Iris pigment epithelial cell (primary cell): ENCODE measurements at regions not wholly inside any gene's neighbourhood (a gene's known extent, or its start where the extent isn't known, plus 50 kb on each side); places are given as distances from the start of the nearest gene placed in this dataset.
A peak's percentile ranks its signal among the peaks of the same experiment; 100 is the strongest.

Source experiments
- DNase-seq: peaks from one replicate; pipeline ENCODE4 v3.0.0-alpha.2; 2011; ENCODE audit warnings: low read depth

GRCh38 chr10:20726381-20726780 lies 170.7 kb downstream of the NEBL start:
- no peak for DNase-seq

DNA sequence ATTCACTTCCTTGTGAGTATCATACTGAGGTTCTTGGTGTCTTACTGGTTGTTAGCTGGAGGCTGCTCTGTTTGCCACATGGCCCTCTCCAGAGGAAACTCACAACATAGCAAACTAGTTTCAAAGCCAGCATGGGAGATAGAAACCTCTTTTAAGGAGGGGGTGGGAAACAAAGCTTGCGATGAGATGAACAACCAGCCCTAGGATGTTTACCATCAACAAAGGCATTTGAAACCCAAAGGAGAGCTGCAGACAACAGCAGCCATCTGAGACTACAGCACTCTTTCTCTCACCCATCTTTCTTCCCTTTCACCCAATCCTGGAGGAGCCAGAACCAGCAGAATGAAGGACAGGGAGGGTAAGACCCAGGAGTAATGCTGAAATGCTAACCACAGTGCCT lies 182.1 kb downstream of the NEBL start:
- no peak for DNase-seq

DNA sequence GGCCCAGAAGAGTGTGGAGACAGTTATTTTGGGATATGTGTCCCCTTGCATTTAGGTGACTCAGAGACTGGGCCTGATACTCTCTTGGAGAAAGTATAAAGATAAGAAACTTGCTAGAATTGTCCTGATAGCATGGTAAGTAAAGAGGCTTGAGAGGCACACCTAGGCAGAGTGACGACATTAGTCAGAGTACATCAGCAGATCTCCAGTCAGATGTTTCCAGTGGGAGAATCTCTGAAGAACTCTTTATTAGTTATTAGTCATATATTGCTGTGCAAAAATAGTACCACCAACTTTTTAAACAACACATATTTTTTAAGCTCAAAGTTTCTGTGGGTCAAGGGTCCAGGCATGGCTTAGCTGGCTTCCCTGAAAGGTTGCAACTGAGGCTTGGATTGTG lies 182.6 kb downstream of the NEBL start:
- DNase-seq, result no peak

DNA sequence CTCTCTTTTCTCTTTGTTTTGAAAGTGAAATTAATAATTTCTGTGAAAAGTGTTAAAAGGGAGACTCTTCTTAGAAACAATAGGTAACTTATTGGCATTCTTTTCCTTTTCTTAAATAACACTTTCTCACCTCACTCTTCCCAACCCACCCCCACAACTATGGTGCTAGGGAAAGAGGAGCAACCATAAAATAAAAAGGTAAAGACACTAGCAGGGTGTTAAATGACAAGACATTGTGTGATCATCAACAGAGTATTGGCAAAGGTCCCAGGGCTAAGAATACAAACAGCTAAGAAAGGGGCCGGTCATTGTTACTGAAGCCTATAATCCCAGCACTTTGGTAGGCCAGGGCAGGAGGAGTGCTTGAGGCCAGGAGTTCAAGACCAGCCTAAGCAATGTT lies 183.7 kb downstream of the NEBL start:
- no peak for DNase-seq

DNA sequence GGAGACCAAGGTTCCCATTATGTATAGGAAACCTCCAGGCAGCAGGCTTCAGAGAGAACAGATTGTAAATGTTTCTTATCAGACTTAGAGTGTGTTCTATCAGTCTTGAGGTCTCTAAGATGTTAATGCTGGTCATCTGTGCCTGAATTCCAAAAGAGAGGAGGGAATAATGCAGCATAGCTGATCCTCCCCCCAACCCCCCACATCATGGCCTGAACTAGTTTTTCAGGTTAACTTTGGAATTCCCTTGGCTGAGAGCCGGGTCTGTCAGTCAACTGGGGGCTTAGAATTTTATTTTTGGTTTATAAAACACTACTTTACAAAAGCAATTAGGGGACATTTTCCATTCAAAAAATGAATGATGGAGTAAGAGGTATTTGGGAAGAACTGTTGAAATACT lies 184.3 kb downstream of the NEBL start:
- DNase-seq, result no peak

DNA sequence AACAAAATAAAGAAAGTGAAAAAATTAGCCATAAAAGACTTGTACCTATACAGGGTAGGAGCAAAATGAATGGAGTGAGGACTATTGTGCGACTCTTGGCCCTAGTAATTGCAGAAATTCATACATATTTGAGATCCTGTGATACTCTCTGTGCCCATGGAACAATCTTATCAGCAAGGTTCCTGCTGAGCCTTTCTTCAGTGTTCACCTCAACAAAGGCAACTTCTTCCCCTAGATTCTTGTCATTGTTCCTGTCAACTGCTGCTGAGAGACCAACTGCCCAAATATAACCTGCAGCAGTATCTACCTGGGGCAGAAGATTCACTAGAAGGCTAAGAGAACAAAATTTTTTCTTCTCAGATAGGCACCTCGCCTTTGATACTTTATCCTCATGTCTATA lies 187.4 kb downstream of the NEBL start:
- no peak for DNase-seq

GRCh38 chr10:20708305-20708704 lies 188.8 kb downstream of the NEBL start:
- no peak for DNase-seq

DNA sequence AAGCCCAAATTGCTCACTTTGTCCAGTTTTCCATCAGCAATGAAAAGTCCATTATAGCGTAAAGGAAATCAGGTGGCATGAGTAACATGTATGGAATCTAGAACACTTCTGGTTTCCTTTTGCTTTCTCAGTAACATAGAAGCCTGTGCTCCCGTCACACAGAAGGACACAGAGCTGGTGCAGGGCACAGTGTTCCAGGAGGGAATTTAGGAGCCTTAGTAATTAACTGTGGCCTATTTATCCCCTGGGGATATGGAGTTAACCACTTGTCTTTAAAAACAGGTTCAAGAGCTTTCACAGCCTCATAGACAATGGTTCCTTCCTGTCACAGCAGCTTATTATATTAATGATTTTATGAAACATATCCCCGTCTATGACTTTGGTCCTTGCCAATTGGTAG lies 189.9 kb downstream of the NEBL start:
- DNase-seq, result peak; percentile 7

DNA sequence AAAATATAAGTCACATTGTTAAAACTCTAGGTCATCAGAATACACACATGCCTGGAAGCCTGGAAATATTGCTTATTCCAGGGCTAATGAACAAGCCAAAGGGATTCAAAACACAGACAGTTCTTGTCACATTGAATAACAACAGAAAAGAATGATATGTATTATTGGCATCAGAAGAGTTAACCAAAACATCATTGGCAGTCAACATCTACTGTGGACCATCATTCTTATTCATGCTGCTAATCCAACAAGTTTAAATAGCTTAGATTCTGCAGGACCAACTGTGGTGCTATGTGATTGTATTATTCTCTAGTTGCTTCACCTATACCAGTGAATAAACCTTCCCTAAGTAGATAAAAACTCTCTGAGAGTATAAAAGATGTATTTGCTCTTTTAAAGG lies 198.3 kb downstream of the NEBL start:
- DNase-seq, result no peak

DNA sequence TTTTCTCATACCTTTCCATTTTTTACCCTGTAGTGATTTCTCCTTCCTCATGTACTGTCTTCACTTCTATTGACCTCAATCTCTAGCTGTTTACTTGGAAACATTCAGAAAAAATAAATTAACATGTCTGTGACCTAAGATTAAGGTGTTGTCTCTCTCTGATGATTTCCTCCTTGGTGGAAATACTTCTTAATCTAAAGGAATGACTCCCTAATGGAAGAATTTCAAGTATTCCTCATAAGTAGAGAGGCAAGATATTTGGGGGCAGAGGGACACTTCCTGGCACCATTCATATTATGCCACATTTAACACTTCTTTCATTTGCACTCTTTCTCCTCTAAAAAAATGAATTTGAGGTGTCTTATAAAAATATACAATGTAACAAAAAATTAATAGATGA lies 202.8 kb downstream of the NEBL start:
- DNase-seq, result no peak

DNA sequence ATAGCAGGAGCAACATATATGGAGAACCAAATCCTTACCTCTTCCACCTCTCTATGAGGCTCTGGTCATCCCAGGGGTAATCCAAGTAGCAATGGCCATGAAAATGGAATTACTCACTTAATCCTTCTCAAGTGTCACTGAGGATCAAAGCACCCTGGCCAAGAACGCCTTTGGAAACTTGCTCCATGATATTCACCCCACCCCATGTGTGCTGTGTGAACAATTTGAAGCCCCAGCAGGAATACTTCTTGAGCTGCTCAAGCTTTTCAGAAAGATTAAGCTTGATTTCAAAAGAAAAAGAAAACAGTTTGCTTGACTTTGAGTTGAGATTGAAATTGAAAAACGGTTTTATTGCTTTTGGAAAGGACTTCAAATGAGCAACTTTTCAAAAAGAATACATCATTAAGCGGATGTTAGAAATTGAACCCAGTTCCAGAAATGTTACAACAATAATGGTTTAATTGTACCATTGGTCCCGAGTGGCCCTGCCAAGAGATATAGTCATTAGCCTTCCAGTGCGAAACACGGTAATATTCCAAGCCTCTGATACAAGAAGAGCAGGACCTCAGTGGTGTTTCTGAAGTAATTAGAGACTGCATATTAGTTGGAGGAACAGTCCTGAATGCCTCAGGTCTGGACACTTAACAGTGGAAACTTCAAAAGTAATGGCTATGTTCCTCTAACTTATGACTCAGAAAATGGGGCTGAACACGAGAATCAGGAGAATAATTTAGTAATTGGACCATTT lies 208.1 kb downstream of the NEBL start:
- no peak for DNase-seq

DNA sequence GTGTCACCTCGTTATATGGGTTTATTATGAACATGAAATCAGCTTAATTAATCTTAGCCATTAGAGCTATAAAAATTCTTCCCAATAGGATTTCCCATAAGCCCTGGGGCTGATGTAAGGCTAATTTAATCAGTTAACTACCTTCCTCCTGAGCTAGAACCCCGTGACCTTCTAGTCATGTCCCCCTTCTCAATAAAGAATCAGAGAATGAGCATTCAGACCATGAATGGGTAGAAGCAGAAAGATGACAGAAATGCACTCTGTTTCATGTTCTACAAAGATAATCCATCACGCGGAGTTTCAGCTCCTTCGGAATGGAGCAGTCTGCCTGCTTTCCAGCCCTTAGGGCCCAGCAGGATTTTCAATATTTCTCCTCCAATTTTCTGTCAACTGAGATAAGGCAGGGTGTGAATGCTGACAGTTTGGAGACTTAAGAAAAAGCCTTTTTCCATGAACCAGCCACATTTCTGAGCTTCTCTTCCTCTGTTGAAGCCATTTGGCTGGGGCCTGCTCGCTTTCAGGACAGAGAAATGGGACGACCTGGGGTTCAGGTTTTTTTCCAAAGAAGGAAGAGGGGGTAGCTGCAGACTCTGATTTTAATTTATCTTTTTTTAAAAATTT lies 211.0 kb downstream of the NEBL start:
- no peak for DNase-seq

DNA sequence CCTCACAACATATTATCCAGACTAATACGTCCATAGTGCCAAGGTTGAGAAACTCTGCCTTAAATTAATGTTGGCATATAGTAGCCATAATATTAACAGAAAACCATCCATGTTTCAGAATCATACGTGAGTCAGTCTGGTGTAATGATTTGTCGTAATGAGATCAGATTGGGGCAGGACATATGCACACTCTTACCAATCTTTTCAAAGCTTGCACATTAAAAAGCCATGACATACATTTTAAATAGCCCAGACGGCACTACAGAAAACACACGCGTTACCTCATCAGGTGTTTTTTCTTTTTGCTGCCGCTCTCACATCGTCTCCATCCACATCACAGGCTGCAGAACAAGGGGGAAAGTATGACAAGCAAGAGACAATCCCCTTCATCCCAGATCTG lies 211.6 kb downstream of the NEBL start:
- DNase-seq, result no peak

GRCh38 chr10:20683345-20683744 lies 213.8 kb downstream of the NEBL start:
- DNase-seq, result no peak

DNA sequence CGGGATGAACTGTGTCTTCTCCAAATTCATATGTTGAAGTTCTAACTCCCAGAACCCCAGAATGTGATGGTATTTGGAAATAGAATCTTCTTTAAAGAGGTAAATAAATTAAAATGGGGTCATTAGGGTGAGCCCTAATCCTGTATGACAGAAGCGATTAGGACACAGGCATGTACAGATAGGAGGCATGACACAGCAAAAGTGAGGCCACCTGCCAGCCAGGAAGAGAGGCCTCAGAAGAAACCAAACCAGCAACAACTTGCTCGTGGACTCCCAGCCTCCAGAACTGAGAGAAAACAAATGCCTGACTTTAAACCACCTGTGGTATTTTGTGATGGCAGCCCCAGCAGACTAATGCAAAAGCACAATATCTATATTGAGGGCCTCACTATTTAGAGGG lies 214.3 kb downstream of the NEBL start:
- DNase-seq, result no peak

DNA sequence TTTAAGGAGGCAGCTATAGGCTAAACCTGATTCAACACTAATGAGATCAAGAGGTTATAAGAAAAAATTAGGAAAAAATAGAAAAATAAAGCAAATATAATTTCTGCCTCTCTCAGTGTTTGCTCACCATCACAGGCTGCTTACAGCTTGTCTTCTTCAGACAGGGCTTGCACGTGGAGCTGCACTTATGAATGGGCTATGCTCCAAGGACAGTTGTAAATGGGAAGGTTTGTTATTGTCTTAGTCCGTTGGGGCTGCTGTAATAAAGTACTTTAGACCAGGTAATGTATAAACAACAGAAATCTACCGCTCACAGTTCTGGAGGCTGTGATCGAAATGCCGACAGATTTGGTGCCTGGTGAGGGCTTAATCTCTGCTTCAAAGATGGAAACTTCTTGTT lies 219.8 kb downstream of the NEBL start:
- DNase-seq, result no peak

GRCh38 chr10:20674926-20675325 lies 222.2 kb downstream of the NEBL start:
- DNase-seq, result no peak

- DNase-seq, result no peak
These were observed 223.9 kb downstream of the NEBL start for GRCh38 chr10:20673175-20673574.

- no peak for DNase-seq
These were observed 224.4 kb downstream of the NEBL start for GRCh38 chr10:20672741-20673140.

DNA sequence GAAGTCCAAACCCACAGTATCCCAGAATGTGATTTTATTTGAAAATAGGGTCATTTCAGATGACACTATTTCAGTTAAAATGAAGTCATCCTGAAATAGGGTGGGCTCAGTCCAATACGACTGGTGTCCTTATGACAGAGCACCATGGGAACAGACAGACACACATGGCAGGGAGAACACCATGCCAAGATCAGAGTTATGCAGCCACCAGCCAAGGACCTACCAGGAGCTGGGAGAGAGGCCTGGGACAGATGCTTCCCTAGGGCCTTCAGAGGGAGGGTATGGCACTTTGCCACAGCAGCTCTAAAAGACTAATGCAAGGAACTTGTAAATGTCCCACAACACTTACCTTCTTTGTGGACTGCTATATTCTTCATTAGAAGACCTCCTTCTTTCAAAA lies 226.5 kb downstream of the NEBL start:
- no peak for DNase-seq

- DNase-seq, result no peak
These were observed 228.1 kb downstream of the NEBL start for GRCh38 chr10:20668985-20669384.

- DNase-seq, result no peak
These were observed 234.4 kb downstream of the NEBL start for GRCh38 chr10:20662742-20663141.

DNA sequence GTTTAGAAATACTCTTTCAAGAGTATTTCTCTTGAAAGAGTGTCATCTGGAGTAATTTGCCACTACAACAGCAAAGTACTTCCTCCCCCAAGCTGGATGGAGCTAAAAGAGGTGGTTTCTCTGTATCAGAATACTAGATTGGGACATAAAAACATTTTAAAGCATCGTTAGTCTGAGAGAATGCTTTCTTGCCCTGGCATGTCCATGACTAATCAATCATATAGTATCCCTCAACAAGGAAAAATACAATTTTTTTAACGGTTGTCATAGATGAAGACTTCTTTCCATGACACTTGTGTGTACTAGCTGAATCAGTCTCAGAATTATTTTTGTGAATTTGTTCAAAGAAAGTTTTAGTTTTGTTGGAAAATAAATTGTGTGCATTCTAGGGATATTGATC lies 237.9 kb downstream of the NEBL start:
- DNase-seq, result no peak

DNA sequence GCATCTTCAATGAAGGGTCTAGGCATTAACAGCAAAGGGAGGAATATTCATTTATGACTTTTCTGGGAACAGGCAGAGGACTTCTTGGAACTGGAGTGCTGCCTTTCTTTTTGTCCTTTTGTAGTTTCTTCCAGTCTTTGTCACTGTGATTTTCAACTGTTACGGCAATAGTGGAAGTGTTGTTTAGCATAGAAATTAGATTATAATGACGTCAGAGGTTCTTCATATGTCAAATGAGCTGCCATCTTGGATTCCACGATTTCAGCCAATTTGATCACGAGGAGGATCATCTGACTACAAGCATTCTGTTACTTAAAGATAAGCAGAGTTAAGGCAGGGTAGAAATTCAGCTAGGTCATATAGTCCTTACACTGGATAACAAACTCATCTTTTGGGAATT lies 239.0 kb downstream of the NEBL start:
- no peak for DNase-seq
